ENCODE measurements at regions not wholly inside any gene's neighbourhood (a gene's known extent, or its start where the extent isn't known, plus 50 kb on each side); places are given as distances from the start of the nearest gene placed in this dataset.

- TF ChIP-seq CTCF (IDR thresholded peaks at IDR 0.05; ENCODE audit: poor library complexity, severe bottlenecking) (no peak), SMC3 (conservative IDR thresholded peaks at IDR 0.05; ENCODE audit: poor library complexity) (no peak), EZH2 (IDR thresholded peaks at IDR 0.05; ENCODE audit: borderline replicate concordance, insufficient read depth, low read length, poor library complexity, severe bottlenecking) (no peak), POLR2AphosphoS5 (IDR thresholded peaks at IDR 0.05) (no peak), RAD21 (conservative IDR thresholded peaks at IDR 0.05) (no peak), MXI1 (conservative IDR thresholded peaks at IDR 0.05; ENCODE audit: poor library complexity, severe bottlenecking) (no peak), EP300 (conservative IDR thresholded peaks at IDR 0.05; ENCODE audit: poor library complexity, severe bottlenecking) (no peak)
- TF ChIP-seq, protein P1, sequence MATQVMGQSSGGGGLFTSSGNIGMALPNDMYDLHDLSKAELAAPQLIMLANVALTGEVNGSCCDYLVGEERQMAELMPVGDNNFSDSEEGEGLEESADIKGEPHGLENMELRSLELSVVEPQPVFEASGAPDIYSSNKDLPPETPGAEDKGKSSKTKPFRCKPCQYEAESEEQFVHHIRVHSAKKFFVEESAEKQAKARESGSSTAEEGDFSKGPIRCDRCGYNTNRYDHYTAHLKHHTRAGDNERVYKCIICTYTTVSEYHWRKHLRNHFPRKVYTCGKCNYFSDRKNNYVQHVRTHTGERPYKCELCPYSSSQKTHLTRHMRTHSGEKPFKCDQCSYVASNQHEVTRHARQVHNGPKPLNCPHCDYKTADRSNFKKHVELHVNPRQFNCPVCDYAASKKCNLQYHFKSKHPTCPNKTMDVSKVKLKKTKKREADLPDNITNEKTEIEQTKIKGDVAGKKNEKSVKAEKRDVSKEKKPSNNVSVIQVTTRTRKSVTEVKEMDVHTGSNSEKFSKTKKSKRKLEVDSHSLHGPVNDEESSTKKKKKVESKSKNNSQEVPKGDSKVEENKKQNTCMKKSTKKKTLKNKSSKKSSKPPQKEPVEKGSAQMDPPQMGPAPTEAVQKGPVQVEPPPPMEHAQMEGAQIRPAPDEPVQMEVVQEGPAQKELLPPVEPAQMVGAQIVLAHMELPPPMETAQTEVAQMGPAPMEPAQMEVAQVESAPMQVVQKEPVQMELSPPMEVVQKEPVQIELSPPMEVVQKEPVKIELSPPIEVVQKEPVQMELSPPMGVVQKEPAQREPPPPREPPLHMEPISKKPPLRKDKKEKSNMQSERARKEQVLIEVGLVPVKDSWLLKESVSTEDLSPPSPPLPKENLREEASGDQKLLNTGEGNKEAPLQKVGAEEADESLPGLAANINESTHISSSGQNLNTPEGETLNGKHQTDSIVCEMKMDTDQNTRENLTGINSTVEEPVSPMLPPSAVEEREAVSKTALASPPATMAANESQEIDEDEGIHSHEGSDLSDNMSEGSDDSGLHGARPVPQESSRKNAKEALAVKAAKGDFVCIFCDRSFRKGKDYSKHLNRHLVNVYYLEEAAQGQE (IDR thresholded peaks at IDR 0.05; ENCODE audit: borderline replicate concordance): no peak
These were observed 223.5 kb upstream of the NUDT4 start for GRCh38 chr12:93154096-93154728.

All from neural cell (in vitro differentiated cells).